ENCODE measurements at regions not wholly inside any gene's neighbourhood (a gene's known extent, or its start where the extent isn't known, plus 50 kb on each side); places are given as distances from the start of the nearest gene placed in this dataset.

GRCh38 chr4:38378478-38378877 is 285.5 kb upstream of the KLF3 start:
- peaks cover 15% of the 10 kb centered on the region for H3K4me1 Mint-ChIP-seq (ENCODE audit: unreplicated experiment)
- no peak overlapping the region for H3K27ac Mint-ChIP-seq
- no peak for DNase-seq (ENCODE audit: extremely low spot score, unreplicated experiment)
- TF ChIP-seq CTCF (conservative IDR thresholded peaks at IDR 0.05): no peak
- no peak overlapping the region for H3K4me3 Mint-ChIP-seq
- no peaks in the 10 kb centered on the region for H3K27me3 Mint-ChIP-seq
- H3K9me3 Mint-ChIP-seq: no peaks in the 10 kb centered on the region
- no peaks in the 10 kb centered on the region for H3K36me3 Mint-ChIP-seq

GRCh38 chr4:38381788-38382187 is 282.2 kb upstream of the KLF3 start:
- Mint-ChIP-seq H3K4me3 (no peak overlapping the region), H3K36me3 (no peaks in the 10 kb centered on the region), H3K4me1 (ENCODE audit: unreplicated experiment) (peaks cover 45% of the 10 kb centered on the region), H3K9me3 (no peaks in the 10 kb centered on the region), H3K27me3 (no peaks in the 10 kb centered on the region), H3K27ac (no peak overlapping the region)
- DNase-seq (ENCODE audit: extremely low spot score, unreplicated experiment): no peak
- TF ChIP-seq CTCF (conservative IDR thresholded peaks at IDR 0.05): no peak

GRCh38 chr4:38382520-38382919 is 281.5 kb upstream of the KLF3 start:
- Mint-ChIP-seq H3K9me3 (no peaks in the 10 kb centered on the region), H3K27ac (no peak overlapping the region), H3K4me3 (no peak overlapping the region), H3K27me3 (no peaks in the 10 kb centered on the region), H3K4me1 (ENCODE audit: unreplicated experiment) (peaks cover 45% of the 10 kb centered on the region), H3K36me3 (no peaks in the 10 kb centered on the region)
- no peak for TF ChIP-seq CTCF (conservative IDR thresholded peaks at IDR 0.05)
- DNase-seq (ENCODE audit: extremely low spot score, unreplicated experiment): no peak

GRCh38 chr4:38383646-38384121 is 280.3 kb upstream of the KLF3 start:
- Mint-ChIP-seq H3K27me3 (no peaks in the 10 kb centered on the region), H3K27ac (no peak overlapping the region), H3K4me3 (no peak overlapping the region), H3K4me1 (ENCODE audit: unreplicated experiment) (peaks cover 49% of the 10 kb centered on the region), H3K9me3 (no peaks in the 10 kb centered on the region), H3K36me3 (no peaks in the 10 kb centered on the region)
- TF ChIP-seq CTCF (conservative IDR thresholded peaks at IDR 0.05): no peak
- no peak for DNase-seq (ENCODE audit: extremely low spot score, unreplicated experiment)

- H3K36me3 Mint-ChIP-seq: peaks cover 4% of the 10 kb centered on the region
- no peak for TF ChIP-seq CTCF (conservative IDR thresholded peaks at IDR 0.05)
- H3K9me3 Mint-ChIP-seq: peaks cover 5% of the 10 kb centered on the region
- no peaks in the 10 kb centered on the region for H3K27me3 Mint-ChIP-seq
- H3K4me1 Mint-ChIP-seq (ENCODE audit: unreplicated experiment): peaks cover 49% of the 10 kb centered on the region
- peak overlapping the region; percentile 85 for H3K27ac Mint-ChIP-seq
- H3K4me3 Mint-ChIP-seq: peak overlapping the region; percentile 65
- no peak for DNase-seq (ENCODE audit: extremely low spot score, unreplicated experiment)
These were observed 278.6 kb upstream of the KLF3 start for GRCh38 chr4:38385093-38386004.

All from type B pancreatic cell (in vitro differentiated cells).